DLD1 (cell line): ENCODE measurements at regions not wholly inside any gene's neighbourhood (a gene's known extent, or its start where the extent isn't known, plus 50 kb on each side); places are given as distances from the start of the nearest gene placed in this dataset.
"Not testable (repeated sequence)": the region's sequence is repeated elsewhere in the genome, so short reads cannot be mapped to it uniquely, and the experiment has no call there.

Experiments
- in situ Hi-C: cut with HindIII; loops from 2 replicates; pipeline ENCODE4 v1.10.0; 2017; ENCODE audit warnings: low sequenced_read_pairs

DNA sequence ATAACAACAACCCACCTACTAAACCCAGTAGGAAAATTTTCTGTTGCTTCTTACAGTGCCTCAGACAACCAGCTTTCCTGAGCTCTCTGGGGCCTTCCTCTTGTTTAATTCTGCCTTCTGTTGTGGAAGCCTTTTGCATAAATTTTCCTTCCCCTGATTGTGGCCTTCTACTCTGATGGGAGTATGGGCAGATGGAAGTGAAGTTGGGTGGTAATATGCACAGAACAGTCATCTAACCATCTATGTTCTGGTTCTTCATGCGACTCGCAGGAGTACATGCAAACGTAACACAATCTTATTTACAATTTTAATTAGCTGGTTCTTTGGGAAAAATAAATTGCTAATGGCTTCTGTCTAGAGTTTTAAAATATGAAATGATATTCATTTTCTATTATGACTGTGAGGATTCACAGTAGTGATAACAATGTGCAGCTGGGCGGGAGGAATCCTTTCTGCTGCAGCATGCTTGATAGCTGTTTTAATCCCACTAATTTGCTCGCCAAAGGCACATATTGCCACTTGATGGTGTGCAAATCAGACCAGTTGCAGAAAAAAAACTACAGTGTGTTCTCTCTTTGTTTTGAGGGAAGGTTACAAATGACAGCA lies 311.5 kb upstream of the ROPN1 start:
- in situ Hi-C loops = no loop called here

GRCh38 chr3:124306665-124307064 lies 314.7 kb upstream of the ROPN1 start:
- in situ Hi-C loops = no loop called here

DNA sequence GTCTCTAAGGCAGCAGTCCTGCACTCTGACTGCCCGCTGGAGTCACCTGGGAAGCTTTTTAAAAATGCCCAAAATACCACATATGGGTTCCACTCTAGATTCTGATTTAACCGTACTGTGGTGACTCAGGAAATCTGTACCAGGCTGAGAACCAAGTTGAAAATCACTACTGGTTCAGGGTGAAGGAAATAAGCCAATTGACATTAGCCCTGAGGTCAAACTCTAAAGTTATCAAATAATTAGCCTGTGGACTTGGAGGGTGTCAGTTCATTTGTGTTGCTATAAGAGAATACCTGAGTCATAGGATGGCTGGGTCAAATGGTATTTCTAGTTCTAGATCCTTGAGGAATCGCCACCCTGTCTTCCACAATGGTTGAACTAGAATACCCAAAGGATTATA lies 321.7 kb upstream of the ROPN1 start:
- in situ Hi-C loops = no loop called here

- in situ Hi-C loops = no loop called here
Measured at GRCh38 chr3:124315215-124316033, 323.5 kb upstream of the ROPN1 start.

GRCh38 chr3:124316034-124316287 lies 324.0 kb upstream of the ROPN1 start:
- in situ Hi-C loops = no loop called here

DNA sequence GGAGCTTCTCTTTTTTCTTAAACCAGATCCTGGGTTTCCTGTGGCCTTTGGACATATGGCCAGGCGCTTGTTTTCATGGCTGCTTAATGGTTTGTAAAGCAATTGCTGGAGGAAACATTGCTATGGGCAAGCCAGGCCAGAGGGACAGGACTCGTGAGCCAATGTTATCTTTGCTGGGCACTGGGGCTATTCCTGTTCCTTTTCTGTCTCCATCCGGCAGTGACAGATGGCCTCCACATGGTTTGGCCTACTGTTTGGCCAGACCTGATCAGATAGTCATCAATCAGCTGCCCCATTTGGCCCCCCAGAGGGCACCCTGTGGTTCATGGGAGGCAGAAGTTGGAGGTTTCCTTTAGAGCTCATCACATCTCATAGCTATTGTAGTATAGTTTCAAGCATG lies 326.1 kb upstream of the ROPN1 start:
- in situ Hi-C loops = no loop called here

- in situ Hi-C loops = no loop called here
Measured at GRCh38 chr3:124318656-124319055, 326.7 kb upstream of the ROPN1 start.

DNA sequence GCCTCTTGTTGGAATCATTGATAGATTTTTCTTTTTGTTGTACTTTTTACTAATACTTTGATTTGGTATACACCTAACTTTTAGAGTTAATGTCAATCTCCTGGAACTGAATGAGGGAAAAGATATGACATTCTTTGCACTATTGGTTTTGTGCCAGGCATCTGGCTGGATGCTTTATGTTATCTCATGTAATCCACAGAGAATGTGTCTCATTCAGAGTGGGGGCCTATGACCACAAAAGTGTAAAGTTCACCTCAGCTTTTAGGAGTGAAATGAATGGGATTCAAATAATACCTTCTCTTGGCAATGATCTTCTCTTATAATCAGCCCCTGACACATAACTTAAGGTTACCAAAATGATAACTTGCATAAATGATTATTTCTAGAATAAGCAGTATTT lies 329.1 kb upstream of the ROPN1 start:
- in situ Hi-C loops = no loop called here

GRCh38 chr3:124322309-124322880 lies 330.5 kb upstream of the ROPN1 start:
- in situ Hi-C loops = no loop called here

DNA sequence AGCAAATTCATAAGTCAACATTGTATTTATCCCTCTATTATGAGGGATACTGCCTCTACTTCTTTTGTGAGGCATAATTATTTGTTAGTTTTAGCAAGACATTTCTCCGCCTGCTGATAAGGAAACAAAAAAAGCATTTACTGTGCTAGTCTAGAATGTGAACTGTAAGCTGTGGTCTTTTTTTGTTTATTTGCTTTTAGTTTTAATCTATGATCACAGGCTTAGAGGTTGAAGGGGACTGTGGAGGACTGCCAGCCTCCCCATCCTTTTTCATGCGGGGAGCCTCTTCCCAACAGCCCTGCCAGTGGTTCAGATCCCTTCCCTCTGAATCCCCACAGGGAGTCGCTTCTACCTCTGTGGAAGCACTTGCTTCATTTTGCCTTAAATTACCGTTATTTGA lies 331.0 kb upstream of the ROPN1 start:
- in situ Hi-C loops = no loop called here

GRCh38 chr3:124325248-124325647 lies 333.3 kb upstream of the ROPN1 start:
- in situ Hi-C loops = no loop called here

- in situ Hi-C loops = no loop called here
Measured at GRCh38 chr3:124329723-124330122, 337.8 kb upstream of the ROPN1 start.

GRCh38 chr3:124333931-124334640 lies 342.2 kb upstream of the ROPN1 start:
- in situ Hi-C loops = no loop called here

DNA sequence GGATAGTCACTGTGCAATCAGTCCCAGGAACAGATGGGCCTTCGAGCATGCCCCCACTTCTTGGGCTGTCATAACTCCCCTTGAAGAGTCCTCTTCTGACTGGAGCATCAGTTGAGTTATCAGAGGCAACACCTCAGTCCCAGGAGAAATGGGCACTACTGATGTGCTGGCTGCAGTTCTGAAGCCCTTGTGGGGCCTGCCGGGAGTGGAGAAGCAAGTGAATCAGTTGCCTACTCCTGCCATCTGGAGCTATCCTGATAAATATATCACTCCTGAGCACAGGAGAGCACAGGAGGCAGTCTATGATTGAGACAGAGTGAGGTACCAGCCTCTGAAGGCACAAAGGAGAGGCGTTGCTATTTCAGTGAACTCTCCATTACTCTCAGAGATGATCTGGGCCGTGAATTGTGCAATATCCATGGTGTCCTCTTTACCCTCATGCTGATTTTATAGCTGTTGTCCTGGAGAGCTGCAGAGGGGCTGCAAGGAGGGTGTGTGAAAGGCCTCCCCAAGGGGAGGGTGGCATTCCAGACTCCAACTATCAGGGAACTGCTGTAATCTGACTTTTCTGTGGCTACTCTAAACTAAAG lies 344.2 kb upstream of the ROPN1 start:
- in situ Hi-C loops = no loop called here

- in situ Hi-C loops = no loop called here
Measured at GRCh38 chr3:124345845-124346244, 353.9 kb upstream of the ROPN1 start.

- in situ Hi-C loops = no loop called here
Measured at GRCh38 chr3:124346487-124346886, 354.6 kb upstream of the ROPN1 start.

GRCh38 chr3:124347418-124347817 lies 355.5 kb upstream of the ROPN1 start:
- in situ Hi-C loops = no loop called here

- in situ Hi-C loops = not testable (repeated sequence)
Measured at GRCh38 chr3:124348555-124348954, 356.6 kb upstream of the ROPN1 start.

DNA sequence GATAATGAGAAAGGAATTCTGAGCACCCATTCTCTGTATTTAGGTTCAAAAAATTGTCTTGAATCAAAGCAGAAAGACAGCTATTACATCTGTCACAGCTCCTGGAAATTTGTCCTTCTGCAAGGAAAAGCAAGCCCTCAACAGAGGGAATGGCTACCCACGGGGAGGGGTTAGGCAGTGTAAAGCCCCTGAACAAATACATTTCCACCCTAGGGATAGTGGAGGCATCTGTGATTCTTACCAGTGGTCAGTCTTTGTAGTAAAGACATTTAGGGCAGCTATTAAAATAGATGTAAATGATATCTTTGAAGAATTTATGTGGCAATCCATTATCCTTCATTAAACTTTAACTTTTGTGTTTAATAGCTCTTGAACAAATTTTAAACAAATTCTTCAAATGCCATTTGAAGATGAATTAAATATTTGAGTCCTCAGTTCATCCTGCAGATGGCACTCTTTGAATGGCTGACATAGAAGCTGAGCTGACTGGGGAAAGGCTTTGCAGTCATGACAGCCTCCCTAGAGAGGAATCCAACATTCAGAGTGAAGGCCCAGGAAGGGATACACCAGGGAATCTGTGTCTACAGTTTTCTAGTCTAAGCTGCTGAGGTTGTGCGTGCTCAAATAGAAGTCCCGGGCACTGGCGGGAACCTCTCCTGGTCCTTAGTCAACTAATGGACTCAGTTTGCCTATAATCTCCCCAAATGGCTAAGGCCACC lies 359.7 kb upstream of the ROPN1 start:
- in situ Hi-C loops = no loop called here

- in situ Hi-C loops = no loop called here
Measured at GRCh38 chr3:124352149-124352539, 360.2 kb upstream of the ROPN1 start.

DNA sequence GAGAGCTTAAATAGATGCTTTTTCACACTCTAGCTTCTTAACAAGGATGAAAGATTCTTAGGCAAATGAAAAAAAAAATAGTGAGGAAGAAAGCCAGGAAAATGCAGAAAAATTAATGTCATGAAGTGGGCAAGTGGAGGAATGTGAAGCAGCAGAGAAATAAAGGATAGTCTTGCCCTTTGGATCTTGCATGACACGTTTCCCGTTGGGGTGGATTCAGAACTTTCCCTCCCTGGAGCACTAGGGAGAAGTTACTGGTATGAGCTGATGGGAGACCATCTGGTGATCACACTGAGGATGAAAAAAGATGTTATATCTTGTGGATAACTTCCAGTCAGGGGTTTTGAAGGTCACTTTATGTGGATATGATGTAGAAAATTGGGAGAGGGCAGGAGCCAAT lies 361.8 kb upstream of the ROPN1 start:
- in situ Hi-C loops = no loop called here
